HFFc6 (cell line): ENCODE measurements at regions not wholly inside any gene's neighbourhood (a gene's known extent, or its start where the extent isn't known, plus 50 kb on each side); places are given as distances from the start of the nearest gene placed in this dataset.

Experiments
- DNase-seq: peaks from one replicate; pipeline ENCODE4 v3.0.0-alpha.2; 2018
- H3K27ac Mint-ChIP-seq: 2 replicates; pipeline ENCODE4 v1.8.0; 2020; ENCODE audit warnings: mild to moderate bottlenecking, mixed read lengths
- H3K27me3 Mint-ChIP-seq: 2 replicates; pipeline ENCODE4 v1.8.0; 2021; ENCODE audit warnings: mild to moderate bottlenecking, moderate library complexity, mixed read lengths; ENCODE audit not compliant: insufficient read depth
- H3K36me3 Mint-ChIP-seq: 2 replicates; pipeline ENCODE4 v1.8.0; 2021; ENCODE audit warnings: low read depth, mixed read lengths
- H3K4me1 Mint-ChIP-seq: 2 replicates; pipeline ENCODE4 v1.8.0; 2020; ENCODE audit warnings: low read depth, mixed read lengths
- H3K4me3 Mint-ChIP-seq: 2 replicates; pipeline ENCODE4 v1.8.0; 2020; ENCODE audit warnings: mild to moderate bottlenecking, moderate library complexity, mixed read lengths
- H3K9me3 Mint-ChIP-seq: 2 replicates; pipeline ENCODE4 v1.8.0; 2020; ENCODE audit warnings: mild to moderate bottlenecking, mixed read lengths
- CTCF ChIP-seq: fragments of 200-600 bp; sonication (generic); IDR thresholded peaks from 2 replicates; pipeline ENCODE4 v1.5.0; 2021; ENCODE audit warnings: antibody characterized with exemption, mild to moderate bottlenecking

DNA sequence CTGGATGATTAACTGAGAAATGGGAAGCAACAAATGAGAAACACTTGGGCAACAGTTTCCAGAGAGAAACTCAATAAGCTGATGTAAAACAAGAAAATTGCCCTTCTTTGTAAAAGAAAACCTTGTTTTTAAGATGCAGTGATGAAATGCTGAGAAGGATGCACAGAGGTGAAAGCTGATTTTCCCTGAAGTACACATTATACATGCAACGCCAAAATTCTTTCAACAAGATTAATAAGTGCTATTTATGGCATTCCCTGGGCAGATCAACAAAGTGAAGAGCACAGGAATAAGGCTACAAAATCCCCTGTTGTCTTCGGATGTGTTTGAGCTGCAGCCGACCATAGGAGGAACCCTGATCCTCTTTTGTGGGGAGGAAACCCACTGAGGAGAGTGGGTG lies 208.0 kb upstream of the ANKH start:
- Mint-ChIP-seq H3K36me3 (no peaks in the 10 kb centered on the region), H3K4me1 (no peaks in the 10 kb centered on the region), H3K4me3 (no peak overlapping the region), H3K27ac (no peak overlapping the region), H3K9me3 (no peaks in the 10 kb centered on the region), H3K27me3 (no peaks in the 10 kb centered on the region; the same call in none of the 2 replicates)
- TF ChIP-seq CTCF: no peak
- no peak for DNase-seq

- Mint-ChIP-seq H3K27ac (no peak overlapping the region), H3K36me3 (no peaks in the 10 kb centered on the region), H3K9me3 (no peaks in the 10 kb centered on the region), H3K4me1 (no peaks in the 10 kb centered on the region), H3K4me3 (no peak overlapping the region), H3K27me3 (peaks cover 2% of the 10 kb centered on the region; the same call in 1 of the 2 replicates)
- no peak for TF ChIP-seq CTCF
- DNase-seq: no peak
These were observed 203.1 kb upstream of the ANKH start for GRCh38 chr5:15074651-15075050.

GRCh38 chr5:15073453-15073852 lies 201.9 kb upstream of the ANKH start:
- Mint-ChIP-seq H3K9me3 (no peaks in the 10 kb centered on the region), H3K4me3 (no peak overlapping the region), H3K27me3 (peaks cover 2% of the 10 kb centered on the region), H3K27ac (no peak overlapping the region), H3K4me1 (no peaks in the 10 kb centered on the region), H3K36me3 (no peaks in the 10 kb centered on the region)
- no peak for DNase-seq
- no peak for TF ChIP-seq CTCF

- DNase-seq: no peak
- Mint-ChIP-seq H3K4me1 (no peaks in the 10 kb centered on the region), H3K4me3 (no peak overlapping the region), H3K27ac (no peak overlapping the region), H3K9me3 (no peaks in the 10 kb centered on the region), H3K27me3 (peaks cover 3% of the 10 kb centered on the region), H3K36me3 (no peaks in the 10 kb centered on the region)
- no peak for TF ChIP-seq CTCF
These were observed 199.3 kb upstream of the ANKH start for GRCh38 chr5:15070907-15071306.

DNA sequence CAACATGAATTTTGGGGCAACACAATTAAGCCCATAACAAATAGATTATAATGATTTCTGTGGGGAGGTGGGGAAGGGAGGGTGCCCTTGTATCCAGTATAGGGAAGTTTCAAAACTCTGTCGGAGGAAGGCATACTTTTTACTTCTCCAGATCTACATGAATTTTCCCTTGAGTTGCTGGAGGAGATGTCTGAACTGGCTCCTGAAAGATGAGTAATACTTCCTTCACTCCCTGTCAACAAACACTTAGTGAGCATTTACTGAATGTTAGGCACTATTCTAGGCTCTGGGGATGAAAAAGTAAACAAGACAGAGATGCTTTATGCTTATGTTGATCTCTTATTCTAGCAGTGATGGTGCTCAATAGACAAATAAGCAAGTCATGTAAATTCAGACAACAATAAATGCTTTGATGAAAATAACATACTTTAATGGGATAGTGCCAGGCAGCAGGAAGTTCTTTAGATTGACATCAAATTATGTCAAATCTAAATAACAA lies 197.9 kb upstream of the ANKH start:
- DNase-seq: no peak

More for the DNA sequence above, 197.9 kb upstream of the ANKH start:
- no peak for TF ChIP-seq CTCF
- Mint-ChIP-seq H3K27me3 (peaks cover 3% of the 10 kb centered on the region), H3K36me3 (no peaks in the 10 kb centered on the region), H3K27ac (no peak overlapping the region), H3K9me3 (no peaks in the 10 kb centered on the region), H3K4me1 (no peaks in the 10 kb centered on the region), H3K4me3 (no peak overlapping the region)
